ENCODE measurements at regions not wholly inside any gene's neighbourhood (a gene's known extent, or its start where the extent isn't known, plus 50 kb on each side); places are given as distances from the start of the nearest gene placed in this dataset.
"Not testable (repeated sequence)": the region's sequence is repeated elsewhere in the genome, so short reads cannot be mapped to it uniquely, and the experiment has no call there.

DNA sequence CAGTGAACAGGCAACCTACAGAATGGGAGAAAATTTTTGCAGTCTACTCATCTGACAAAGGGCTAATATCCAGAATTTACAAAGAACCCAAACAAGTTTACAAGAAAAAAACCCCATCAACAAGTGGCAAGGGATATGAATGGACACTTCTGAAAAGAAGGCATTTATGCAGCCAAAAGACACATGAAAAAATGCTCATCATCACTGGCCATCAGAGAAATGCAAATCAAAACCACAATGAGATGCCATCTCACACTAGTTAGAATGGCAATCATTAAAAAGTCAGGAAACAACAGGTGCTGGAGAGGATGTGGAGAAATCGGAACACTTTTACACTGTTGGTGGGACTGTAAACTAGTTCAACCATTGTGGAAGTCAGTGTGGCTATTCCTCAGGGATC, 80.3 kb downstream of the ZNF474 start:
- not testable (repeated sequence) for H4K20me1 ChIP-seq (ENCODE audit: insufficient read depth, poor library complexity, severe bottlenecking); H3K4me2 ChIP-seq; H3K79me2 ChIP-seq; H3K4me3 ChIP-seq; H3K9me3 ChIP-seq (ENCODE audit: low read depth); H3K27me3 ChIP-seq; H3K27ac ChIP-seq; H3K36me3 ChIP-seq (replicated peaks; ENCODE audit: insufficient read depth, low read depth); H3K9me2 ChIP-seq (replicated peaks; ENCODE audit: insufficient read depth); H2AFZ ChIP-seq; H3K4me1 ChIP-seq (ENCODE audit: insufficient read depth); DNase-seq (ENCODE audit: low spot score)
- WGBS (ENCODE audit: low lambda C conversion rate, missing lambda C conversion rate) = 100% methylated on average over 1 of the region's 1 CpG

GRCh38 chr5:122218778-122219177, 89.4 kb downstream of the ZNF474 start:
- Histone ChIP-seq H4K20me1 (ENCODE audit: insufficient read depth, poor library complexity, severe bottlenecking) (no peaks in the 10 kb centered on the region), H3K9me2 (replicated peaks; ENCODE audit: insufficient read depth) (no peaks in the 10 kb centered on the region), H3K4me3 (no peak overlapping the region), H3K4me2 (no peak overlapping the region), H3K27ac (no peak overlapping the region), H2AFZ (no peak overlapping the region), H3K27me3 (no peaks in the 10 kb centered on the region), H3K4me1 (ENCODE audit: insufficient read depth) (no peaks in the 10 kb centered on the region), H3K79me2 (no peaks in the 10 kb centered on the region), H3K36me3 (replicated peaks; ENCODE audit: insufficient read depth, low read depth) (no peaks in the 10 kb centered on the region), H3K9me3 (ENCODE audit: low read depth) (no peaks in the 10 kb centered on the region)
- DNase-seq (ENCODE audit: low spot score) = no peak
- TF ChIP-seq, protein P1, sequence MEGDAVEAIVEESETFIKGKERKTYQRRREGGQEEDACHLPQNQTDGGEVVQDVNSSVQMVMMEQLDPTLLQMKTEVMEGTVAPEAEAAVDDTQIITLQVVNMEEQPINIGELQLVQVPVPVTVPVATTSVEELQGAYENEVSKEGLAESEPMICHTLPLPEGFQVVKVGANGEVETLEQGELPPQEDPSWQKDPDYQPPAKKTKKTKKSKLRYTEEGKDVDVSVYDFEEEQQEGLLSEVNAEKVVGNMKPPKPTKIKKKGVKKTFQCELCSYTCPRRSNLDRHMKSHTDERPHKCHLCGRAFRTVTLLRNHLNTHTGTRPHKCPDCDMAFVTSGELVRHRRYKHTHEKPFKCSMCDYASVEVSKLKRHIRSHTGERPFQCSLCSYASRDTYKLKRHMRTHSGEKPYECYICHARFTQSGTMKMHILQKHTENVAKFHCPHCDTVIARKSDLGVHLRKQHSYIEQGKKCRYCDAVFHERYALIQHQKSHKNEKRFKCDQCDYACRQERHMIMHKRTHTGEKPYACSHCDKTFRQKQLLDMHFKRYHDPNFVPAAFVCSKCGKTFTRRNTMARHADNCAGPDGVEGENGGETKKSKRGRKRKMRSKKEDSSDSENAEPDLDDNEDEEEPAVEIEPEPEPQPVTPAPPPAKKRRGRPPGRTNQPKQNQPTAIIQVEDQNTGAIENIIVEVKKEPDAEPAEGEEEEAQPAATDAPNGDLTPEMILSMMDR (IDR thresholded peaks at IDR 0.05; ENCODE audit: poor library complexity) = no peak
- no peak for TF ChIP-seq EZH2 (IDR thresholded peaks at IDR 0.05; ENCODE audit: borderline replicate concordance)
- no peak for TF ChIP-seq EZH2phosphoT487 (IDR thresholded peaks at IDR 0.05; ENCODE audit: low read depth, severe bottlenecking, unreplicated experiment)

DNA sequence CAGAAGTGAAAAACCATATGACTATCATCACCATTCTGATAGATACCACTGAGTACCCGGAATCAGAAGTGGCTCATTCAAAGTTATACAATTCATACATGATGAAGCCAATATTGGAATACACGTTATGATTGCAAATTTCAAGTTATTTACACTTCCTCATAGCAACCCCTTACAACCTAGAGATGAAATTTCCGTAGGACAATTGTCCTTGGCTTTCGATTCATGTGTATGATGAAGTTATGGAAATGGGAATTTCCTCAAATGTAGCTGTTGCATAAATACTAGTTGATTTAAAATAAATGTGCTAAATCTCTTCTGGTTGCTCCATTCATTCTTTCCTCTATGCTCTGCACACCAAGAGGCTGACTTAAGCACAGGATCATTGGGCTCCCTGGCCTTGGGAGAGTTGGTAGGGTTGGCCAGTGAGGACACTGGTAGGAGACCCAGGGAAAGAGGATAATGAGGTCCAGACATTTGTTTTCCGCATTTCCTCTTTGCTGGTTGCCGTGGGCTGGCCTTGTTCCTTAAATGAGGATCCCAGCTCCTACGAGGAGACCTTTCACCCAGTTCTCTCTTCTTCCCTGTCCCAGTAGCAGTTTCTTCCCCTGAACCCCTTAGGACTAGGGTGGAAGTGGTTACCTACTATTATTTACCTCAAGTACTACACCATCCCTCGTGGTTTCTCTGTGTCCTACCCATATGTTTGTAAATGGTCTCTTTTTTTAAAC, 90.3 kb downstream of the ZNF474 start:
- Histone ChIP-seq H3K9me2 (replicated peaks; ENCODE audit: insufficient read depth) (no peaks in the 10 kb centered on the region), H3K27me3 (no peaks in the 10 kb centered on the region), H2AFZ (no peak overlapping the region), H4K20me1 (ENCODE audit: insufficient read depth, poor library complexity, severe bottlenecking) (no peaks in the 10 kb centered on the region), H3K4me3 (no peak overlapping the region), H3K4me2 (no peak overlapping the region), H3K9me3 (ENCODE audit: low read depth) (peaks cover 4% of the 10 kb centered on the region), H3K27ac (no peak overlapping the region), H3K36me3 (replicated peaks; ENCODE audit: insufficient read depth, low read depth) (no peaks in the 10 kb centered on the region), H3K79me2 (no peaks in the 10 kb centered on the region), H3K4me1 (ENCODE audit: insufficient read depth) (no peaks in the 10 kb centered on the region)
- TF ChIP-seq, protein P1 (IDR thresholded peaks at IDR 0.05; ENCODE audit: poor library complexity) = no peak
- TF ChIP-seq EZH2 (IDR thresholded peaks at IDR 0.05; ENCODE audit: borderline replicate concordance) = no peak
- TF ChIP-seq EZH2phosphoT487 (IDR thresholded peaks at IDR 0.05; ENCODE audit: low read depth, severe bottlenecking, unreplicated experiment) = no peak
- WGBS (ENCODE audit: low lambda C conversion rate, missing lambda C conversion rate) = 88% methylated on average over 8 of the region's 8 CpGs
- DNase-seq (ENCODE audit: low spot score) = no peak

DNA sequence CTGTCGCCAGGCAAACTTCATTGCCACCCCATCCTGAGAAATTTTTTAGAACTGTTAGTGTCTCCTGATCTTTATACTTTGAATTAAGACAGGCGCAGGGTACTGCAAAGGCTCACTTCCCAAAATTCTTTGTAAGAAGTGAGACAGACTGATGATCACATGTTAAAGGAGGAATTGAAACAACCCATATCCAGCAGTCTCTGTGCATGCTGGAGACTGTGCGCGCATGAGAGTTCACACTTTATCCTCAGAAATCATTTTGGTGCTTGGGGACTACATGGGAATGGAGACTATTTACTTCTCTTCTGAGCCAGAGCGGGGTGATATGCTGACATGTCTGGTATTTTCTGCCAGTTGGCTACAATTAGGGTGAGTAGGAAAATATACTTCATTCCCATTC, 91.2 kb downstream of the ZNF474 start:
- no peak for DNase-seq (ENCODE audit: low spot score)
- Histone ChIP-seq H3K4me2 (no peak overlapping the region), H3K27ac (no peak overlapping the region), H3K36me3 (replicated peaks; ENCODE audit: insufficient read depth, low read depth) (no peaks in the 10 kb centered on the region), H3K4me1 (ENCODE audit: insufficient read depth) (no peaks in the 10 kb centered on the region), H4K20me1 (ENCODE audit: insufficient read depth, poor library complexity, severe bottlenecking) (no peaks in the 10 kb centered on the region), H3K27me3 (no peaks in the 10 kb centered on the region), H3K79me2 (no peaks in the 10 kb centered on the region), H3K9me3 (ENCODE audit: low read depth) (peaks cover 4% of the 10 kb centered on the region), H3K4me3 (no peak overlapping the region), H2AFZ (no peak overlapping the region), H3K9me2 (replicated peaks; ENCODE audit: insufficient read depth) (no peaks in the 10 kb centered on the region)
- TF ChIP-seq EZH2 (IDR thresholded peaks at IDR 0.05; ENCODE audit: borderline replicate concordance) = no peak
- TF ChIP-seq, protein P1 (IDR thresholded peaks at IDR 0.05; ENCODE audit: poor library complexity) = no peak
- no peak for TF ChIP-seq EZH2phosphoT487 (IDR thresholded peaks at IDR 0.05; ENCODE audit: low read depth, severe bottlenecking, unreplicated experiment)
- WGBS (ENCODE audit: low lambda C conversion rate, missing lambda C conversion rate) = 94% methylated on average over 5 of the region's 5 CpGs
